ENCODE measurements at regions not wholly inside any gene's neighbourhood (a gene's known extent, or its start where the extent isn't known, plus 50 kb on each side); places are given as distances from the start of the nearest gene placed in this dataset.

DNA sequence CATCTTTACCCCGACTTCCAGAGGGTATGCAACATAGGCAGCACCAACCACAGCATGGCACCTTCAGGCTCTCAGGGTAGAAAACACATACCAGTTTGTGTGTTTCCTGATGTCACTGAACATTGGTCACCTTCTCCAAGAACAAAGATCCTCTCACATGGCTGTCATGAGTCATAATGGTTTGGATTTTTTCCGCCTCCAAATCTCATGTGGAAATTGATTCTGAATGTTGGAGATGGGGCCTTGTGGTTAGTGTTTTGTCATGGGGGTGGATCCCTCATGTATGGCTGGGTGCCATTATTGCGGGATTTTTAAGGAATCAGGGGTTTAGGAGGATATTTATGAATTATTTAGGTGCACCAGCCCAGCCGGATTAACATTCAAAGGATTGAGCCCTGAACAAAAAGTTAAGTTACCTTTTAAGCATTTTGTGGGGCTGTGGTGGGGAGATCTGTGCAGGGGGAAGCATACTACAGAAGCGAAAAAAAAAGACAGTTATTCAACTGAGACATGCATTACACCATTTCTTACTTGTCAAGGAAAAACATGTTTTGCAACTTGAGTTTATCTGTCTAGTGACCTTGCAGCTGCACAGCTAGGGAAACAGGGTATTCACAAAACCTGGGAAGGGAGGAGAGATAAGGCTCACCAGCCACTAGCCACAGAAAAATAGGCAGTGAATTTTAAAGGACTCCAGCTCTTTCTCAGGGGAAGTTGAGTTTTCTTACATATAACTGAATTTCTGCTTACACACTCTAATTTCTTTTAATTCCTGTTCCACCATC lies 774.1 kb upstream of the AUTS2 start (continued):
- TF ChIP-seq, protein P1, sequence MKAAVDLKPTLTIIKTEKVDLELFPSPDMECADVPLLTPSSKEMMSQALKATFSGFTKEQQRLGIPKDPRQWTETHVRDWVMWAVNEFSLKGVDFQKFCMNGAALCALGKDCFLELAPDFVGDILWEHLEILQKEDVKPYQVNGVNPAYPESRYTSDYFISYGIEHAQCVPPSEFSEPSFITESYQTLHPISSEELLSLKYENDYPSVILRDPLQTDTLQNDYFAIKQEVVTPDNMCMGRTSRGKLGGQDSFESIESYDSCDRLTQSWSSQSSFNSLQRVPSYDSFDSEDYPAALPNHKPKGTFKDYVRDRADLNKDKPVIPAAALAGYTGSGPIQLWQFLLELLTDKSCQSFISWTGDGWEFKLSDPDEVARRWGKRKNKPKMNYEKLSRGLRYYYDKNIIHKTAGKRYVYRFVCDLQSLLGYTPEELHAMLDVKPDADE (IDR thresholded peaks at IDR 0.05): no peak
- TF ChIP-seq EZH2phosphoT487 (IDR thresholded peaks at IDR 0.05; ENCODE audit: unreplicated experiment) (no peak), NANOG (IDR thresholded peaks at IDR 0.05; ENCODE audit: borderline replicate concordance) (no peak), JUNB (IDR thresholded peaks at IDR 0.05; ENCODE audit: unreplicated experiment) (no peak)
- TF ChIP-seq, protein P2, sequence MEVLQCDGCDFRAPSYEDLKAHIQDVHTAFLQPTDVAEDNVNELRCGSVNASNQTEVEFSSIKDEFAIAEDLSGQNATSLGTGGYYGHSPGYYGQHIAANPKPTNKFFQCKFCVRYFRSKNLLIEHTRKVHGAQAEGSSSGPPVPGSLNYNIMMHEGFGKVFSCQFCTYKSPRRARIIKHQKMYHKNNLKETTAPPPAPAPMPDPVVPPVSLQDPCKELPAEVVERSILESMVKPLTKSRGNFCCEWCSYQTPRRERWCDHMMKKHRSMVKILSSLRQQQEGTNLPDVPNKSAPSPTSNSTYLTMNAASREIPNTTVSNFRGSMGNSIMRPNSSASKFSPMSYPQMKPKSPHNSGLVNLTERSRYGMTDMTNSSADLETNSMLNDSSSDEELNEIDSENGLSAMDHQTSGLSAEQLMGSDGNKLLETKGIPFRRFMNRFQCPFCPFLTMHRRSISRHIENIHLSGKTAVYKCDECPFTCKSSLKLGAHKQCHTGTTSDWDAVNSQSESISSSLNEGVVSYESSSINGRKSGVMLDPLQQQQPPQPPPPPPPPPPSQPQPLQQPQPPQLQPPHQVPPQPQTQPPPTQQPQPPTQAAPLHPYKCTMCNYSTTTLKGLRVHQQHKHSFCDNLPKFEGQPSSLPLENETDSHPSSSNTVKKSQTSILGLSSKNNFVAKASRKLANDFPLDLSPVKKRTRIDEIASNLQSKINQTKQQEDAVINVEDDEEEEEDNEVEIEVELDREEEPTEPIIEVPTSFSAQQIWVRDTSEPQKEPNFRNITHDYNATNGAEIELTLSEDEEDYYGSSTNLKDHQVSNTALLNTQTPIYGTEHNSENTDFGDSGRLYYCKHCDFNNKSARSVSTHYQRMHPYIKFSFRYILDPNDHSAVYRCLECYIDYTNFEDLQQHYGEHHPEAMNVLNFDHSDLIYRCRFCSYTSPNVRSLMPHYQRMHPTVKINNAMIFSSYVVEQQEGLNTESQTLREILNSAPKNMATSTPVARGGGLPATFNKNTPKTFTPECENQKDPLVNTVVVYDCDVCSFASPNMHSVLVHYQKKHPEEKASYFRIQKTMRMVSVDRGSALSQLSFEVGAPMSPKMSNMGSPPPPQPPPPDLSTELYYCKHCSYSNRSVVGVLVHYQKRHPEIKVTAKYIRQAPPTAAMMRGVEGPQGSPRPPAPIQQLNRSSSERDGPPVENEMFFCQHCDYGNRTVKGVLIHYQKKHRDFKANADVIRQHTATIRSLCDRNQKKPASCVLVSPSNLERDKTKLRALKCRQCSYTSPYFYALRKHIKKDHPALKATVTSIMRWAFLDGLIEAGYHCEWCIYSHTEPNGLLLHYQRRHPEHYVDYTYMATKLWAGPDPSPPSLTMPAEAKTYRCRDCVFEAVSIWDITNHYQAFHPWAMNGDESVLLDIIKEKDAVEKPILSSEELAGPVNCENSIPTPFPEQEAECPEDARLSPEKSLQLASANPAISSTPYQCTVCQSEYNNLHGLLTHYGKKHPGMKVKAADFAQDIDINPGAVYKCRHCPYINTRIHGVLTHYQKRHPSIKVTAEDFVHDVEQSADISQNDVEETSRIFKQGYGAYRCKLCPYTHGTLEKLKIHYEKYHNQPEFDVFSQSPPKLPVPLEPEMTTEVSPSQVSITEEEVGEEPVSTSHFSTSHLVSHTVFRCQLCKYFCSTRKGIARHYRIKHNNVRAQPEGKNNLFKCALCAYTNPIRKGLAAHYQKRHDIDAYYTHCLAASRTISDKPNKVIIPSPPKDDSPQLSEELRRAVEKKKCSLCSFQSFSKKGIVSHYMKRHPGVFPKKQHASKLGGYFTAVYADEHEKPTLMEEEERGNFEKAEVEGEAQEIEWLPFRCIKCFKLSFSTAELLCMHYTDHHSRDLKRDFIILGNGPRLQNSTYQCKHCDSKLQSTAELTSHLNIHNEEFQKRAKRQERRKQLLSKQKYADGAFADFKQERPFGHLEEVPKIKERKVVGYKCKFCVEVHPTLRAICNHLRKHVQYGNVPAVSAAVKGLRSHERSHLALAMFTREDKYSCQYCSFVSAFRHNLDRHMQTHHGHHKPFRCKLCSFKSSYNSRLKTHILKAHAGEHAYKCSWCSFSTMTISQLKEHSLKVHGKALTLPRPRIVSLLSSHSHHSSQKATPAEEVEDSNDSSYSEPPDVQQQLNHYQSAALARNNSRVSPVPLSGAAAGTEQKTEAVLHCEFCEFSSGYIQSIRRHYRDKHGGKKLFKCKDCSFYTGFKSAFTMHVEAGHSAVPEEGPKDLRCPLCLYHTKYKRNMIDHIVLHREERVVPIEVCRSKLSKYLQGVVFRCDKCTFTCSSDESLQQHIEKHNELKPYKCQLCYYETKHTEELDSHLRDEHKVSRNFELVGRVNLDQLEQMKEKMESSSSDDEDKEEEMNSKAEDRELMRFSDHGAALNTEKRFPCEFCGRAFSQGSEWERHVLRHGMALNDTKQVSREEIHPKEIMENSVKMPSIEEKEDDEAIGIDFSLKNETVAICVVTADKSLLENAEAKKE (CRISPR knock-in tag; IDR thresholded peaks at IDR 0.05): no peak

DNA sequence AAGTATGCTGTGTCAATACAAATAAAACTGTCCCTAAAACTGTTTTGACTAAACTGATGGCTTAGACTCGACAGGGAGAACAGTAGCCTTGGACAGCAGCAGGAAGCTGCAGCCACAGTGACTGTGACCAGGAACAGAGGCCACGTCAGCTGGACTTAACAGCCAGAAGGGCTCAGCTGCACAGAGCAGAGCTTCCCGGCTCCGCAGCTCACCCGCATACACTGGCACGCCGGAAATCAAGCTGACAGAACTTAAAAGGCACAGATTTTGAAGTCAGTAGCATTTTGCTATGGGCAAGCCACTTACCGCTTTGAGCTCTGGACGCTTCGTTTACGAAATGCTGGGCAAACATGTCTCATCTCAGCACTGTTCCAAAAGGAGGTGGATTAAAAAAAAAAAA lies 769.7 kb upstream of the AUTS2 start:
- H3K27me3 ChIP-seq (ENCODE audit: insufficient read depth): no peaks in the 10 kb centered on the region
- Mint-ChIP-seq H3K36me3 (ENCODE audit: low read depth) (peaks cover 54% of the 10 kb centered on the region), H3K9me3 (peaks cover 97% of the 10 kb centered on the region), H3K4me3 (no peak overlapping the region), H3K4me1 (no peaks in the 10 kb centered on the region), H3K27ac (no peak overlapping the region), H3K27me3 (ENCODE audit: insufficient read depth, low read depth, poor library complexity) (peaks cover 8% of the 10 kb centered on the region)
- no peak overlapping the region for H2AFZ ChIP-seq
- TF ChIP-seq JUNB (IDR thresholded peaks at IDR 0.05; ENCODE audit: unreplicated experiment): no peak
- TF ChIP-seq ZNF114 (CRISPR knock-in tag; IDR thresholded peaks at IDR 0.05): no peak
- TF ChIP-seq STAT1 (IDR thresholded peaks at IDR 0.05; ENCODE audit: unreplicated experiment): no peak
- no peaks in the 10 kb centered on the region for H3F3A ChIP-seq (replicated peaks; ENCODE audit: low read depth)
- no peak overlapping the region for H3K27ac ChIP-seq (ENCODE audit: low read depth)
- ATAC-seq: no peak
- H3K4me3 ChIP-seq: no peak overlapping the region
- H3K9me2 ChIP-seq (ENCODE audit: insufficient read depth): no peaks in the 10 kb centered on the region
- no peaks in the 10 kb centered on the region for H3K4me1 ChIP-seq (ENCODE audit: insufficient read depth)
- DNase-seq (ENCODE audit: low spot score): no peak
- H4K20me1 ChIP-seq (replicated peaks; ENCODE audit: insufficient read depth): no peaks in the 10 kb centered on the region
- 0 out of 2 replicates have a peak, but pooled peaks cover 3% of the 10 kb centered on the region for H3K36me3 ChIP-seq (ENCODE audit: insufficient read depth)
- no peak overlapping the region for H3K4me2 ChIP-seq
- H3K79me2 ChIP-seq (replicated peaks; ENCODE audit: insufficient read depth): no peaks in the 10 kb centered on the region
